ENCODE measurements at regions not wholly inside any gene's neighbourhood (a gene's known extent, or its start where the extent isn't known, plus 50 kb on each side); places are given as distances from the start of the nearest gene placed in this dataset.
A peak's percentile ranks its signal among the peaks of the same experiment; 100 is the strongest.
"Not testable (repeated sequence)": the region's sequence is repeated elsewhere in the genome, so short reads cannot be mapped to it uniquely, and the experiment has no call there.

- no peak for DNase-seq (ENCODE audit: low read depth)
- TF ChIP-seq, protein P1, sequence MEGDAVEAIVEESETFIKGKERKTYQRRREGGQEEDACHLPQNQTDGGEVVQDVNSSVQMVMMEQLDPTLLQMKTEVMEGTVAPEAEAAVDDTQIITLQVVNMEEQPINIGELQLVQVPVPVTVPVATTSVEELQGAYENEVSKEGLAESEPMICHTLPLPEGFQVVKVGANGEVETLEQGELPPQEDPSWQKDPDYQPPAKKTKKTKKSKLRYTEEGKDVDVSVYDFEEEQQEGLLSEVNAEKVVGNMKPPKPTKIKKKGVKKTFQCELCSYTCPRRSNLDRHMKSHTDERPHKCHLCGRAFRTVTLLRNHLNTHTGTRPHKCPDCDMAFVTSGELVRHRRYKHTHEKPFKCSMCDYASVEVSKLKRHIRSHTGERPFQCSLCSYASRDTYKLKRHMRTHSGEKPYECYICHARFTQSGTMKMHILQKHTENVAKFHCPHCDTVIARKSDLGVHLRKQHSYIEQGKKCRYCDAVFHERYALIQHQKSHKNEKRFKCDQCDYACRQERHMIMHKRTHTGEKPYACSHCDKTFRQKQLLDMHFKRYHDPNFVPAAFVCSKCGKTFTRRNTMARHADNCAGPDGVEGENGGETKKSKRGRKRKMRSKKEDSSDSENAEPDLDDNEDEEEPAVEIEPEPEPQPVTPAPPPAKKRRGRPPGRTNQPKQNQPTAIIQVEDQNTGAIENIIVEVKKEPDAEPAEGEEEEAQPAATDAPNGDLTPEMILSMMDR (conservative IDR thresholded peaks at IDR 0.05; ENCODE audit: low read depth, low read length) = no peak
- no peak overlapping the region for H3K4me3 ChIP-seq (ENCODE audit: low read depth, low read length)
Measured at GRCh38 chr13:37289212-37289935, 183.9 kb upstream of the CSNK1A1L start.

DNA sequence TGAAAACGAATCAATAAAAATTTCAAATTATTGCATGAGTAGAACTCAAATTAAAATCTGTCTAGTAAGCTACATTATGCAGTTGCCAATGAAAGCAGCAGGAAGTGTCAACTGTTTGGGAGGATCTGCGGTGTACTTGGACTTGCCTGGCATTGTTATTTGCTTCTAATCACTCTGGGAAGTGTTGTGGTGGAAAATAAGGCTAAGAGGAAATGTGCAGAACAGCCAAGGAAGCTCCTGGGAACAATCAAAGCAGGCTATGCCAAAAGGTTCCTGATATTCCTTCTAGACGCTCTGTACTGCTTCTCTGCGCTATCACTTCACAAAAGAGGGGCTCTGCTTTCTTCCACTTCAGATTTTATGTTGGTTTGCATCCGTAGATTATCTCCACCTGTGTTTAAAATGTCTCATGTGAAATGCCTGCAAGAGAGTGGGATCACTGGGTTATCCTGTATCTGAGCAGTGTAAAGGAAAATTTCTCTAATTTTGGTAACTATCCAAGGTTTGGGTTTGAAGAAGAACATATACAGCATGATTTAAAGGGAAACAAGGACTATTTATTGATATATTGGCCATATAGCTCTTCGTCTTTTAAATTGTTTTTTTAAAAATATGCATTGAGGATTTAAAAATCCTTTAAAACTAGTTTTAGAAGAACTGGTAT is 182.7 kb upstream of the CSNK1A1L start:
- TF ChIP-seq, protein P1 (conservative IDR thresholded peaks at IDR 0.05; ENCODE audit: low read depth, low read length) = no peak

GRCh38 chr13:37280231-37280630 is 174.8 kb upstream of the CSNK1A1L start:
- H3K4me3 ChIP-seq (ENCODE audit: low read depth, low read length); DNase-seq (ENCODE audit: low read depth): not testable (repeated sequence)

More for the DNA sequence above, 182.7 kb upstream of the CSNK1A1L start:
- no peak for DNase-seq (ENCODE audit: low read depth)
- no peak overlapping the region for H3K4me3 ChIP-seq (ENCODE audit: low read depth, low read length)

DNA sequence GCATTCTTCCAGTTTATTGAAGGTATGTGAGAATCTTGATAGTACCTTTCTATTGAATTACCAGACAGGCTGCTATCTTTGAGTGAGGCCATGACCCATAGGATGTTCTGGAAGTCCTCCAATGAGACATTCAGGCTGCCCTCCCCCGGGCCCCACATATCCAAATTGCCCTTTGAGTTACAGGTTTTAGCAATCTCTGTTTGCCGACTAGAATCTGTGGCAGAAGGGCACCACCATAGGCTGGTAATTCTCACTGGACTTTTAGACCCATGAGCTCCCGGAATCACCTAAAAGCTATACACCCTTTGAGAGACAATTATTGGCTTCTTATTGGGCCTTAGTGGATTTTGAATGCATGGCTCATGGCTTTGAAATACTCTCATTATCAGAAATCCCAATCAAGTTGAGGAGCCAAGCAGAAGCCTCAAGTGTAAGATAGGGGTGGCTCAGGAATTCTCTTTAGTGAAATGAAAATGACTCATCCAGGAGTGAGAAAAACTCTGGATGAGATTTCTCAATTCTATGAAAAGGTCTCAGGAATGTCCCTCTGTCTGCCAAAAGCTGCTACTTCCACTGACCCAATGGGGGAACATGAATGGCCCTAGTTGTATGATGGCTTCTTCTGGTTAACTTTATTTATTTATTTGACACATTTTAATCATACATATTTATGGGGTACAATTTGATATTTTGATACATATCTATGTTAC is 172.1 kb upstream of the CSNK1A1L start:
- peak; percentile 18 for DNase-seq (ENCODE audit: low read depth)
- TF ChIP-seq, protein P1 (conservative IDR thresholded peaks at IDR 0.05; ENCODE audit: low read depth, low read length) = no peak
- no peak overlapping the region for H3K4me3 ChIP-seq (ENCODE audit: low read depth, low read length)

DNA sequence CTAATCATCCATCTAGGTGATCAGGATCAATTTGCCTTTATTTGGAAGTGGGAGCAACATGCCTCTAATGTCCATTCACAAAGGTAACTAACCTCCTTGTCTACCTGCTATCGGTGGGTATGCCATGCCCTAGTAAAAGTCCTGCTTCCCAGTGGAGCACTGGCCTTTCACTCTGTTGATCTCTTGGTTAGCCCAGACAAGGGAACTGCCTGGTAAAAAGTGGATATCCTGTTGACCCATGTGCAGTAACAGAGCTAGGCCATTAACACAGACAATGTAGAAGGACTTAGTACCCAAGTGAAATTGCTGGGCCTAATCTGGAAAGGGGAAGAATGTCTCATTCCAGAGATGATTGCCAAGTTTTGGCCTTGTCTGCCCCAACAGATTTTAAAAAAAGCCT is 171.5 kb upstream of the CSNK1A1L start:
- TF ChIP-seq, protein P1 (conservative IDR thresholded peaks at IDR 0.05; ENCODE audit: low read depth, low read length) = no peak
- no peak for DNase-seq (ENCODE audit: low read depth)
- no peak overlapping the region for H3K4me3 ChIP-seq (ENCODE audit: low read depth, low read length)

DNA sequence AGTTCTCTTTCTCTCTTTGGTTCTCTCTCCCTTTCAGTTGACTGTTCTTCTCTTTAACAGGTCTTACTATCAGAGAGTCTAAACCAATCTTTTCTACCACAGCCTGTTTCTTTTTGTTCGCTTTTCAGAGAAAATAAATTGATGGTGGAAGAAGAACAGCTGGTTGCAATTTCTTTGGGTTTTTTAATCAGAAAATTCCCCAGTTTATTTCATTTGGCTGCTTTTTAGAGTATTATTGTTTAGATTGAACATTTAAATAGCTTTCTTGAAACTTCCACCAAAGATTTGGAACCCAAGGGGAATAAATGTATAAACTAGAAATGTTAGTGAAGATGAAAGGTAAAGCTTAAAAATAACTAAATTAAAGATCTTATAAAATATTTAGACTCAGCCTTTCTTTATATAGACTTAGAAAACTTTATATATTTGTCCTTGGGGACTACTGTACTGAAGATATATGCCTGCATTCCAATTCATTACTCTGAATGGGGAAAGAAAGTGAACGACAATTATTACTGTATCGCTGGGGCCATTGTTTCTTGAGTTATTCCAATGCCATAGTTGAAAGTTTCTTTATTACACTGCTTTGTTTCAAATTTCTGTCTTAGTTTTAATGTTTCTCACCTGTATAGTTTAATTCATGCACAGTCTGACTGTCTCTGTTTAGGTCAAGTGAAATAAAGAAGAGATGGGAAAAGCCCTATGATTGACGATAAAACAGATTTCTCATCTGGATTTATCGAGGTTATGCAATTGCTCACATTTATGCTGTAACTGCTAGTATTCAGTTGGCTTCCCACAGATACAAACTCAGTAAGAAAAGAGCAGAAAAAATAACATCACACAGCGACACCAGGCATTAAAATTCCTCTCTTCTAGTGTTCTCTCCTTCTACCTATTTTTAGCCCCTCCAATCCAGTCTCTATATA is 169.4 kb upstream of the CSNK1A1L start:
- TF ChIP-seq, protein P1 (conservative IDR thresholded peaks at IDR 0.05; ENCODE audit: low read depth, low read length) = no peak
- DNase-seq (ENCODE audit: low read depth) = no peak
- H3K4me3 ChIP-seq (ENCODE audit: low read depth, low read length) = no peak overlapping the region

Data from choroid plexus epithelial cell (primary cell).